ENCODE measurements at regions not wholly inside any gene's neighbourhood (a gene's known extent, or its start where the extent isn't known, plus 50 kb on each side); places are given as distances from the start of the nearest gene placed in this dataset.
"Not testable (repeated sequence)": the region's sequence is repeated elsewhere in the genome, so short reads cannot be mapped to it uniquely, and the experiment has no call there.

DNA sequence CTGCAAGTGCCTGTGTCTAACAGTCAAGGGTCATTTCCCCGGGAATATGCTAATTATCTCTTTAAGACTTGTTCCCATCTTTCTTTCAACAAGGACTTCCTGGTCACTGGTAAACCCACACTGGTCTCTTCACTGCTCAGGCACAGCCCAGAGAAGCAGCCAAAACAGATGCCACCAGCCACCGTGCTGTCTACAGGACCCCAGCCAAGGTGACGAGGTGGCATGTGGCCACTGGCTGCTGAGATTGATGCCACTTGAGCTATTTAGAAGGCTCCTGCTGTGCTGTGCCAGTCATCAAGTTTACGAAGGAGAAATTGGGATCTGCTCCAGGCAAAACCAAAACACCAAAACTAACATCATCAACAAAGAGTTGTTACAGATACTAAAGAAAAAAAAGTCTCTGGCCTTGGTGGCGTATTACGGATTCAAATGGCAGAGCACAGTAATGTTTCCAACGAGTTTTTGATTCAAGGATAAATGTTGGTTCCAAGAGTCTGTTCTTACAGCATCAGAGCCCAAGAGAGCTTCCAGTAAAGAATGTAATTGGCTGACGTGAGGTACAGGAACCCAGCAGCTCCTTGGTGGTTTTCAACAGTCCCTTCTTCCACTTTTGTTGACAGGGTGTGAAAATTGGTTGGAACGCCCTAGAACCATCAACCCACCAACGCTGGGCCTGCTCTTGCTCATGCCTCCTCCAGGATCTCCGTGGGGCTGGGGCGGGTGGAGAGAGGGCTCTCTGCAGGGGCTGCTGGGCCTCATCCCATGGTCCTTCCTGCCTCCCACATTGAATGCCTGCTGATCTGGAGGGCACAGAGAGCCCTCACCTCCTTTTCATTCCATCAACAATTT, 63.7 kb upstream of the ZCCHC2 start:
- peak overlapping the region in 1 of 3 donors; percentile 82 for H3K27ac Mint-ChIP-seq
- DNase-seq, result no peak

DNA sequence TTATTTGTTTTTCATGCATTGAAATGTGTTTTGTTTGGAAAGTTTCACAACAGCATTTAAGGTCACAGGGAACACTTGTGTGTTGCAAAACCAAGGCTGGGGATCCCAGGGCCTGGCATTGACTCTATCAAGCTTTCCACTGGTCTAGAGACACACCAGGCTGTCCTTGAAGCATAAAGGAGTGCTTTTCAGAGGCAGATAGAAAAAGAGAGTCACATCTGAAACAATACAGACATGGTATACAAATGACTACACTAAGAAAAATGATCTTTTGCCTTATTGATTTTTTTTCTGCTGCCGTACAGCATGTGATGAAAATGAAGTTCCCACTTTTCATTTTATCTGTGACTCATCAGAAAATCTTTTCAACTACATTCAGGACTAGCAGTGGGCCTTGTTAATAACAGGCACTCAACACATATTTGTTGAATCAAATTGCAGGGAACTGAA, 61.9 kb upstream of the ZCCHC2 start:
- peaks cover 0 to 4% (median 0%) of the 10 kb centered on the region in 4 donors for H3K4me1 Mint-ChIP-seq
- H3K36me3 Mint-ChIP-seq, result no peaks in the 10 kb centered on the region
- H3K36me3 ChIP-seq (ENCODE audit: control insufficient read depth, insufficient read depth, low read length), result no peaks in the 10 kb centered on the region
- no peak overlapping the region for H3K27ac ChIP-seq (ENCODE audit: insufficient read depth, low read length, poor library complexity, severe bottlenecking)
- no peaks in the 10 kb centered on the region for H3K4me1 ChIP-seq (ENCODE audit: control insufficient read depth, insufficient read depth, low read length, poor library complexity, severe bottlenecking)
- no peak for DNase-seq
- no peak for ATAC-seq (ENCODE audit: low read depth in 2 of 2)
- H3K9me3 ChIP-seq (ENCODE audit: control insufficient read depth in 2 of 2, low read length in 2 of 2), result no peaks in the 10 kb centered on the region
- peak overlapping the region in 1 of 4 donors; percentile 78 for H3K4me3 Mint-ChIP-seq
- peaks cover 3% of the 10 kb centered on the region for H3K27me3 ChIP-seq (ENCODE audit: control insufficient read depth, insufficient read depth, low read length)
- no peak overlapping the region for H3K27ac Mint-ChIP-seq
- peaks cover 23% of the 10 kb centered on the region for H3K27me3 Mint-ChIP-seq
- H3K9me3 Mint-ChIP-seq, result peaks cover 0 to 8% (median 0%) of the 10 kb centered on the region in 7 donors
- no peak overlapping the region for H3K4me3 ChIP-seq (ENCODE audit: low read depth, low read length)

More for the DNA sequence above, 63.7 kb upstream of the ZCCHC2 start:
- no peak overlapping the region for H3K27ac ChIP-seq (ENCODE audit: insufficient read depth, low read length, poor library complexity, severe bottlenecking)
- peaks cover 0 to 2% (median 0%) of the 10 kb centered on the region in 7 donors for H3K9me3 Mint-ChIP-seq
- peaks cover 0 to 6% (median 0%) of the 10 kb centered on the region in 4 donors for H3K4me1 Mint-ChIP-seq
- peaks cover 37% of the 10 kb centered on the region for H3K27me3 Mint-ChIP-seq
- no peak for ATAC-seq (ENCODE audit: low read depth in 2 of 2)
- no peaks in the 10 kb centered on the region for H3K36me3 ChIP-seq (ENCODE audit: control insufficient read depth, insufficient read depth, low read length)
- peaks cover 3% of the 10 kb centered on the region for H3K27me3 ChIP-seq (ENCODE audit: control insufficient read depth, insufficient read depth, low read length)
- no peaks in the 10 kb centered on the region for H3K4me1 ChIP-seq (ENCODE audit: control insufficient read depth, insufficient read depth, low read length, poor library complexity, severe bottlenecking)
- H3K4me3 Mint-ChIP-seq, result no peak overlapping the region
- H3K36me3 Mint-ChIP-seq, result no peaks in the 10 kb centered on the region
- H3K9me3 ChIP-seq (ENCODE audit: control insufficient read depth in 2 of 2, low read length in 2 of 2), result no peaks in the 10 kb centered on the region
- H3K4me3 ChIP-seq (ENCODE audit: low read depth, low read length), result no peak overlapping the region

DNA sequence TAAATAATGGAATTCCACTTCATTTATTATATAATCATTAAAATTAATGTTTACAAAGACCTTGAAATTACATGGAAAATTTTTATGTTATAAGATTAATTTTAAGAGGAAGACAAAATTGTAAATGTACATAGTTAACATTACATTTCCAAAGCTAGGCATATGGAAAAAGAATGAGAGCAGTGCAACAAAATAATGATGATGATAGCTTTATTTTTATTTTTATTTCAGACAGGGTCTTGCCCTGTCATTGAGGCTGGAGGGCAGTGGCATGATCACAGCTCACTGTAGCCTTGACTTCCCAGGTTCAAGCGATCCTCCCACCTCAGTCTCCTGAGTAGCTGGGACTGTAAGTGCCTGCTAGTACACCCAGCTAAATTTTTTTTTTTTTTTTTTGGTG, 61.2 kb upstream of the ZCCHC2 start:
- no peak overlapping the region for H3K4me3 Mint-ChIP-seq

DNA sequence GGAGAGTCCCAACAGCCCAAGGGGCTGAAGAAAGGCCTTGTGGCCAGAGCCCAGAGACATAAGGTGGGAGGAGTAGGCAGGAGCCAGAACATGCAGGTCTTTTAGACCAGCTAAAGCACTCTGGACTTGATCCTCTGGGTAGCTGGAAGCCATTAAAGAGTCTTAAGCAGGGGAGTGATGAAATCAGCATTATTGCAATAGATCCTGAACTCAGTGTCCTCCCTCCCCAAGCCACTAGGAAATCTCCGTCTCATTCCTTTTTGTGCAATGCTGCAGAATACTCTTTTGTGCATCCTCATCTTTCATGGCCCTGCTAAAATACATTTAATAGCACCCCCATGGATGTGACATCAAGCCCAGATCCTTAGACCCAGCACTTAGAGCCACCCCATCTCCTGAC, 58.6 kb upstream of the ZCCHC2 start:
- Histone ChIP-seq H3K9me3 (ENCODE audit: control insufficient read depth in 2 of 2, low read length in 2 of 2) (no peaks in the 10 kb centered on the region), H3K4me3 (ENCODE audit: low read depth, low read length) (no peak overlapping the region), H3K27ac (ENCODE audit: insufficient read depth, low read length, poor library complexity, severe bottlenecking) (no peak overlapping the region), H3K36me3 (ENCODE audit: control insufficient read depth, insufficient read depth, low read length) (no peaks in the 10 kb centered on the region), H3K4me1 (ENCODE audit: control insufficient read depth, insufficient read depth, low read length, poor library complexity, severe bottlenecking) (no peaks in the 10 kb centered on the region), H3K27me3 (ENCODE audit: control insufficient read depth, insufficient read depth, low read length) (no peaks in the 10 kb centered on the region)
- H3K27ac Mint-ChIP-seq, result no peak overlapping the region
- ATAC-seq (ENCODE audit: low read depth in 2 of 2), result no peak
- H3K4me3 Mint-ChIP-seq, result no peak overlapping the region
- H3K9me3 Mint-ChIP-seq, result peaks cover 0 to 16% (median 3%) of the 10 kb centered on the region in 7 donors
- DNase-seq, result no peak
- H3K27me3 Mint-ChIP-seq, result peaks cover 9% of the 10 kb centered on the region
- H3K36me3 Mint-ChIP-seq, result no peaks in the 10 kb centered on the region
- H3K4me1 Mint-ChIP-seq, result no peaks in the 10 kb centered on the region

More for the DNA sequence above, 61.2 kb upstream of the ZCCHC2 start:
- H3K27me3 ChIP-seq (ENCODE audit: control insufficient read depth, insufficient read depth, low read length), result no peaks in the 10 kb centered on the region
- no peak overlapping the region for H3K4me3 ChIP-seq (ENCODE audit: low read depth, low read length)
- DNase-seq (no peak), ATAC-seq (ENCODE audit: low read depth in 2 of 2) (no peak)
- Mint-ChIP-seq H3K27me3 (peaks cover 20% of the 10 kb centered on the region), H3K36me3 (no peaks in the 10 kb centered on the region), H3K27ac (no peak overlapping the region), H3K4me1 (no peaks in the 10 kb centered on the region), H3K9me3 (peaks cover 0 to 8% (median 0%) of the 10 kb centered on the region in 7 donors)
- no peaks in the 10 kb centered on the region for H3K4me1 ChIP-seq (ENCODE audit: control insufficient read depth, insufficient read depth, low read length, poor library complexity, severe bottlenecking)
- no peak overlapping the region for H3K27ac ChIP-seq (ENCODE audit: insufficient read depth, low read length, poor library complexity, severe bottlenecking)
- no peaks in the 10 kb centered on the region for H3K36me3 ChIP-seq (ENCODE audit: control insufficient read depth, insufficient read depth, low read length)
- no peaks in the 10 kb centered on the region for H3K9me3 ChIP-seq (ENCODE audit: control insufficient read depth in 2 of 2, low read length in 2 of 2)

DNA sequence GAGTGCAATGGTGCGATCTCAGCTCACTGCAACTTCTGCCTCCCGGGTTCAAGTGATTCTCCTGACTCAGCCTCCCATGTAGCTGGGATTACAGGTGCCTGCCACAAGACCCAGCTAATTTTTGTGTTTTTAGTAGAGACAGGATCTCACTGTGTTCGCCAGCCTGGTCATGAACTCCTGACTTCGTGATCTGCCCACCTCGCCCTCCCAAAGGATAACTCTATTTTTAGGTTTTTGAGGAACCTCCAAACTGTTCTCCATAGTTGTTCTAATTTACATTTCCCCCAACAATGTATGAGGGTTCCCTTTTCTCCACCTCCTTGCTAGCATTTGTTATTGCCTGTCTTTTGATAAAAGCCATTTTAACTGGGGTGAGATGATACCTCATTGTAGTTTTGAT, 53.7 kb upstream of the ZCCHC2 start:
- H3K36me3 ChIP-seq (ENCODE audit: control insufficient read depth, insufficient read depth, low read length); H3K27me3 ChIP-seq (ENCODE audit: control insufficient read depth, insufficient read depth, low read length); H3K4me3 Mint-ChIP-seq; H3K36me3 Mint-ChIP-seq; DNase-seq; H3K4me3 ChIP-seq (ENCODE audit: low read depth, low read length); H3K9me3 ChIP-seq (ENCODE audit: control insufficient read depth in 2 of 2, low read length in 2 of 2); H3K27ac ChIP-seq (ENCODE audit: insufficient read depth, low read length, poor library complexity, severe bottlenecking); ATAC-seq (ENCODE audit: low read depth in 2 of 2); H3K4me1 ChIP-seq (ENCODE audit: control insufficient read depth, insufficient read depth, low read length, poor library complexity, severe bottlenecking); H3K4me1 Mint-ChIP-seq; H3K27ac Mint-ChIP-seq: not testable (repeated sequence)
- Mint-ChIP-seq H3K27me3 (peaks cover 22% of the 10 kb centered on the region), H3K9me3 (peaks cover 4 to 40% (median 8%) of the 10 kb centered on the region in 7 donors)
